ENCODE measurements at regions not wholly inside any gene's neighbourhood (a gene's known extent, or its start where the extent isn't known, plus 50 kb on each side); places are given as distances from the start of the nearest gene placed in this dataset.

DNA sequence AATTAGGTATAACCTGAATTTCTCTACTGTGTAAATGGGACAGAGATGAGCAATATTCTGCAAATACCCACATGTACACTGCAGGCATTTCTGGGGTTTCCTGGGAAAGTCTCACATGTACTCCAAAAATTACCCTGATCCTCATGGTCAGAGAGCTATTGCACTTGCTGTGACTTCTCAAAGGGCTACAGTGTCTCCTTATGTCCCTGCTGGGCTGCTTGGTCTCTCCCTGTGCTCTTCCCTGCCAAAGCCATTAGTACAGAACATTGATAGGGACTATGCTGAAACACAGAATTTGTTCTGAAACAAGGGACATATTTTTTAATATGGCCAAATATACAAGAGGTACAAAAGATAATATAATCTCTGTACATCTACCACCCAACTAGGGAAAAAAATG, 924.4 kb upstream of the NXPH2 start:
- TF ChIP-seq EP300 (conservative IDR thresholded peaks at IDR 0.05; ENCODE audit: poor library complexity, severe bottlenecking) (no peak), POLR2AphosphoS5 (IDR thresholded peaks at IDR 0.05) (no peak), RAD21 (conservative IDR thresholded peaks at IDR 0.05) (no peak), SMC3 (conservative IDR thresholded peaks at IDR 0.05; ENCODE audit: poor library complexity) (no peak)
- TF ChIP-seq, protein P1, sequence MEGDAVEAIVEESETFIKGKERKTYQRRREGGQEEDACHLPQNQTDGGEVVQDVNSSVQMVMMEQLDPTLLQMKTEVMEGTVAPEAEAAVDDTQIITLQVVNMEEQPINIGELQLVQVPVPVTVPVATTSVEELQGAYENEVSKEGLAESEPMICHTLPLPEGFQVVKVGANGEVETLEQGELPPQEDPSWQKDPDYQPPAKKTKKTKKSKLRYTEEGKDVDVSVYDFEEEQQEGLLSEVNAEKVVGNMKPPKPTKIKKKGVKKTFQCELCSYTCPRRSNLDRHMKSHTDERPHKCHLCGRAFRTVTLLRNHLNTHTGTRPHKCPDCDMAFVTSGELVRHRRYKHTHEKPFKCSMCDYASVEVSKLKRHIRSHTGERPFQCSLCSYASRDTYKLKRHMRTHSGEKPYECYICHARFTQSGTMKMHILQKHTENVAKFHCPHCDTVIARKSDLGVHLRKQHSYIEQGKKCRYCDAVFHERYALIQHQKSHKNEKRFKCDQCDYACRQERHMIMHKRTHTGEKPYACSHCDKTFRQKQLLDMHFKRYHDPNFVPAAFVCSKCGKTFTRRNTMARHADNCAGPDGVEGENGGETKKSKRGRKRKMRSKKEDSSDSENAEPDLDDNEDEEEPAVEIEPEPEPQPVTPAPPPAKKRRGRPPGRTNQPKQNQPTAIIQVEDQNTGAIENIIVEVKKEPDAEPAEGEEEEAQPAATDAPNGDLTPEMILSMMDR (IDR thresholded peaks at IDR 0.05; ENCODE audit: poor library complexity, severe bottlenecking) = no peak
- TF ChIP-seq, protein P2, sequence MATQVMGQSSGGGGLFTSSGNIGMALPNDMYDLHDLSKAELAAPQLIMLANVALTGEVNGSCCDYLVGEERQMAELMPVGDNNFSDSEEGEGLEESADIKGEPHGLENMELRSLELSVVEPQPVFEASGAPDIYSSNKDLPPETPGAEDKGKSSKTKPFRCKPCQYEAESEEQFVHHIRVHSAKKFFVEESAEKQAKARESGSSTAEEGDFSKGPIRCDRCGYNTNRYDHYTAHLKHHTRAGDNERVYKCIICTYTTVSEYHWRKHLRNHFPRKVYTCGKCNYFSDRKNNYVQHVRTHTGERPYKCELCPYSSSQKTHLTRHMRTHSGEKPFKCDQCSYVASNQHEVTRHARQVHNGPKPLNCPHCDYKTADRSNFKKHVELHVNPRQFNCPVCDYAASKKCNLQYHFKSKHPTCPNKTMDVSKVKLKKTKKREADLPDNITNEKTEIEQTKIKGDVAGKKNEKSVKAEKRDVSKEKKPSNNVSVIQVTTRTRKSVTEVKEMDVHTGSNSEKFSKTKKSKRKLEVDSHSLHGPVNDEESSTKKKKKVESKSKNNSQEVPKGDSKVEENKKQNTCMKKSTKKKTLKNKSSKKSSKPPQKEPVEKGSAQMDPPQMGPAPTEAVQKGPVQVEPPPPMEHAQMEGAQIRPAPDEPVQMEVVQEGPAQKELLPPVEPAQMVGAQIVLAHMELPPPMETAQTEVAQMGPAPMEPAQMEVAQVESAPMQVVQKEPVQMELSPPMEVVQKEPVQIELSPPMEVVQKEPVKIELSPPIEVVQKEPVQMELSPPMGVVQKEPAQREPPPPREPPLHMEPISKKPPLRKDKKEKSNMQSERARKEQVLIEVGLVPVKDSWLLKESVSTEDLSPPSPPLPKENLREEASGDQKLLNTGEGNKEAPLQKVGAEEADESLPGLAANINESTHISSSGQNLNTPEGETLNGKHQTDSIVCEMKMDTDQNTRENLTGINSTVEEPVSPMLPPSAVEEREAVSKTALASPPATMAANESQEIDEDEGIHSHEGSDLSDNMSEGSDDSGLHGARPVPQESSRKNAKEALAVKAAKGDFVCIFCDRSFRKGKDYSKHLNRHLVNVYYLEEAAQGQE (IDR thresholded peaks at IDR 0.05; ENCODE audit: borderline replicate concordance) = no peak
